GM18861 (cell line): ENCODE measurements at regions not wholly inside any gene's neighbourhood (a gene's known extent, or its start where the extent isn't known, plus 50 kb on each side); places are given as distances from the start of the nearest gene placed in this dataset.
"Not testable (repeated sequence)": the region's sequence is repeated elsewhere in the genome, so short reads cannot be mapped to it uniquely, and the experiment has no call there.

ENCODE experiments used
- ATAC-seq: cut with Tn5 transposase; IDR thresholded peaks from one replicate; pipeline ENCODE4 v1.9.1; 2021; ENCODE audit not compliant: unreplicated experiment

DNA sequence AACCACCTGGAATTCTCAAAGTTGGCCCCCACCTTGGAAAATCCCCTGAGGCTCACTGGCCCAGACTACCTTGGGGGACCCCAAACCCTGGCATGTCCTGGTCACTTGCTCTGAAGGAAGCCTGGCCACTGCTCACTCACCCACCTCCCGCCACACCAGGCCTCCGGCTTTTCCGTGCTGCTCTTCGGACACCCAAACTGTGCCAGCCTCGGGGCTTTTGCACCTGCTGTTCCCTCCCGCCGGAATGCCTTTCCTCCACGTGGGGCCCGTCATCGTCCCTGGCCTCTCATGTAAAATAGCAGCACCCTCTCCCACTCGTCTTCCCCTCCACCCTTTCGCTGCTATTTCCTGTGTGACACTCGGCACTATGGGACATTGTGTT lies 87.2 kb upstream of the NCOR2 start:
- ATAC-seq = no peak

DNA sequence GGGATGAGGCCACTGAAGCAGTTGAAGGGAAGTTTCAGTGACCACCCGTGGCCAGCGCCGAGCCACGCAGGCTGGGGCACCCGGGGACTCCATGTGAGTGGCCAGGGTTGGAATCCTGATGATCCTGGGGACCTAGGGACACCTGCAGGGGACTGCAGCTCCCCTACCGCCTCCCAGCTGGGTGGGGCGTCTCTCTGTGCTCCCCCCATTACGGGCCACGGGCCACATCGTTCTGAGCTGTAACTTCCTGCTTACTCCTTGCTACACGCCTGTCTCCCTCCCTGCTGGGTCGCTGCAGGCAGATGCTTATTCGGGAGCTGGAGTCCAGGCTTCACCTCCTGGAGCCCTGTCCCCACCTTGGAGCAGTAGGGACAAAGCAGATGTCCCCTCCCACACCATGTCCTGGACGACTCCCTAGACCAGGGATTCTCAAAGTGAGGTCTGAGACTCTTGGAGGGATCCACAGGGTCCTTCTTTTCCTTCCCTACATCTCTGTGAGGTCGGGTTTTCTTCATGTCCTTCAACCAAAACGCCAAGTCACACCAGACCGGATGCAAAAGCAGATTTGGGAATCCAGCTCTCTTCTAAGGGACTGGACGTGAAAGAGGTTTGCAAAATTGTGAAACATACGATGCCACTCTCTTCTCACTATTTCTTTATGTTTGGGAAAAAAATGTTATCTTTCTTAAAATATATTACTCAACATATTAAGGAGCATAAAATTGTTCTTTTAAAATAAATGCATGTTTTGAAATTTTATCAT lies 85.9 kb upstream of the NCOR2 start:
- ATAC-seq = no peak

DNA sequence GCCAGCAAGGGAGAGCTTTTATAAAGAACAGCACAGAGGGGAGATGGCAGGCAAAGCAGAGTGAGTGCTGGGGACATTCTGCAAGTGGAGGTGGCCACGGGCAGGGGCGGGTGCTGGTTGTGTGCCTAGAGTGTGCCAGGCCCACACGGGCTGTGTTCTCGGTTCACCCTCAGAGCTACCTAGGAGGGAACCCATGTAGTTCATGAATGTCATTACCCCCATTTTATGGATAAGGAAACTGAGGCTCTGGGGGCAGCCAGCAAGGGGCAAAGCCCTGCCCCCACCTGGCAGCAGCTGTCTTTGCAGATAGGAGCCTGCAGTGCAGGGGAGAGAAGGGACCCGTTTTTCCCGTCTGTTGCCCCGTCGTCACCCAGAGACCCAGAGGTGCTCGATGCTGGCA lies 85.2 kb upstream of the NCOR2 start:
- no peak for ATAC-seq

DNA sequence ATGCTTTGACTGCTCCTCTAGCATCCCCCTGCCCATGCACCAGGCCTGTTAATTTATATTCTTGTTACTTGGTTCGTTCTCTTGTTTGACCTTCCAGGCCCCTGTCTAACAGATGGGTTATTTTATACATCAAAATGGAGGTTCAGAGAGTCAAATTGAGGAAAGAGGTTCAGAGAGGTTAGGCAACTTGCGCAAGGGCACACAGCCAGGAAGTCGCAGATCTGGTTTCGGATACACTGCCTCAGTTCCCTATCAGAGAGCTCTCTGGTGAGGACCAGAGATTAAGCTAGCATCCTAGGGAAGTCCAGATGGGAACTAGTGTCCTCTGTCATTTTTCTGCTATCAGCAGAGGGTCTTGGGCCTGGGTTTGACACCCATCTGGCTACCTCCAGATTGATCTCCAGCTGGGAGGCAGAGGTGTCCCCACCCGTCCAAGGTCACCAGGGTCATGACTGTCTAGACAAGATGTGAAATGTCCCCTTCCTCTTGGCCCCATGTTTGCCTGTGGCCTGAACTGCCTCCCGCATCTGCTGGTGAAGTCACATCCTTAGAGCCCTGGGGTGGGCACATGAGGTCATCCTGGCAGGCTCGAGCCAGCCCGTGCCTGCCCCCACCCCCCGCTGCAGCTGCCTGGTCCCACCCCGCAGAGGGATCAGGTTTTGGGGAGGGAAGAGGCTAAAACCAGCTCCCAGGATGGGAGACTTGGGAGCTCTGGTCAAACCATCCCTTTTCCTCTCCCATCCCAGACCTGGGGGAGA lies 84.3 kb upstream of the NCOR2 start:
- no peak for ATAC-seq

DNA sequence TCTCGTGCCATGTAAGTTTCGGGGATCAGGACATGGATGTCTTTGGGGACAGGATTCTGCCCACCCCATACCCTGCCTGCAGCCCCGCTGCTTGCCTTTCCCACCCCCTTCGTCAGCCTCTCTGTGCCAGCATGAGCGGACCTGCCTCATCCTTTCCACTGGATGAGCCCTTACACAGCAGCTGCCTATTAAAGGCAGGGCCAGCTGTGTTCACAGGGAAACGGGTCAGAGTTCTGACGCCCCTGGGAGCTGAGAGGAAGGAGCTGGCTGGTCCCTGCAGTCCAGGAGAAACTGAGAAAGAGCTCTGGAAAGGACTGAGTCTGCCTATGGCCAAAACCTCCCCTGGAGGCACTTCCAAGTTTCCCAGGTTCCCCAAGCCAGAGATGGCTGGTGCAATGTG lies 83.5 kb upstream of the NCOR2 start:
- ATAC-seq = no peak

DNA sequence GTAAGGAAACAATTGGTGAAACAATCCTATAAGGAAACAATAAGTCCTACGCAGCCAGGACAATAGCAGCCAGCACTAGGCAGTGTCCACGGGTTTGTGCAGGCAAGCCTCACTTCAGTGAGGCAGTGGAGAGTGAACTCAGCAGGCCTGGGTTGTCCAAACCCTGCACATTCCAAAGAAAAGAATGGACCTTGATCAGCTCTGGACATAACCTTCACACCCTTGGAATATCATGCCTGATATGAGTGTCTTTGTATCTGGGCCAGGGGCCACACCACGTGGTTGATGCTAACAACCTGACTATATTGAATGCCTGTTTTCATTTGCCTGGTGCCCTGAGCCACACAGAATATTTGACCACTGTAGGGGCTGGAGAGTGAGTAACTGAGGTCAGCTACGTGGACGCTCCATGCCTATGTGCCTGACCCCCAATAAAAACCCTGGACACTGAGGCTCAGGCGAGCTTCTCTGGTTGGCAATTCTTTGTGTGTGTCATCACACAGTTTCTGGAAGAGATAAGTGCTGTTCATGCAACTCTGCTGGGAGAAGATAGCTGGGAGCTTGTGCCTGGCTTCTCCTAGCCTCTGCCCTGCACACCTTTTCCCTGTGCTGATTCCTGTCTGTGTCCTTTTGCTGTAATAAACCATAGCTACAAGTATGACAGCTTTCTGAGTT lies 81.4 kb upstream of the NCOR2 start:
- ATAC-seq = no peak

DNA sequence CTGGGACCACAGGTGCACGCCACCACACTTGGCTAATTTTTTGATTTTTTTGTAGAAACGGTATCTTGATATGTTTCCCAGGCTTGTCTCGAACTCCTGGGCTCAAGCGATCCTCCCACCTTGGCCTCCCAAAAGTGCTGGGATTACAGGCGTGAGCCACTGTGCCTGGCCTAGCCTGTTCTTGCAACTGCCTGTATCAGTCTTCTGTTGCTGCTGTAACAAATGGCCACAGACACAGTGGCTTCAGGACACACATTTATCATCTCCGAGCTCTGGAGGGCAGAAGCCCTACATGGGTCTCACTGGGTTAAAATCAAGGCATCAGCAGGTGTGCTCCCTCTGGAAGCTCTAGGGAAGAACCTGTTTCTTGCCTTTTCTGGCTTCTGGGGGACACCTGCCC lies 79.9 kb upstream of the NCOR2 start:
- ATAC-seq = no peak

DNA sequence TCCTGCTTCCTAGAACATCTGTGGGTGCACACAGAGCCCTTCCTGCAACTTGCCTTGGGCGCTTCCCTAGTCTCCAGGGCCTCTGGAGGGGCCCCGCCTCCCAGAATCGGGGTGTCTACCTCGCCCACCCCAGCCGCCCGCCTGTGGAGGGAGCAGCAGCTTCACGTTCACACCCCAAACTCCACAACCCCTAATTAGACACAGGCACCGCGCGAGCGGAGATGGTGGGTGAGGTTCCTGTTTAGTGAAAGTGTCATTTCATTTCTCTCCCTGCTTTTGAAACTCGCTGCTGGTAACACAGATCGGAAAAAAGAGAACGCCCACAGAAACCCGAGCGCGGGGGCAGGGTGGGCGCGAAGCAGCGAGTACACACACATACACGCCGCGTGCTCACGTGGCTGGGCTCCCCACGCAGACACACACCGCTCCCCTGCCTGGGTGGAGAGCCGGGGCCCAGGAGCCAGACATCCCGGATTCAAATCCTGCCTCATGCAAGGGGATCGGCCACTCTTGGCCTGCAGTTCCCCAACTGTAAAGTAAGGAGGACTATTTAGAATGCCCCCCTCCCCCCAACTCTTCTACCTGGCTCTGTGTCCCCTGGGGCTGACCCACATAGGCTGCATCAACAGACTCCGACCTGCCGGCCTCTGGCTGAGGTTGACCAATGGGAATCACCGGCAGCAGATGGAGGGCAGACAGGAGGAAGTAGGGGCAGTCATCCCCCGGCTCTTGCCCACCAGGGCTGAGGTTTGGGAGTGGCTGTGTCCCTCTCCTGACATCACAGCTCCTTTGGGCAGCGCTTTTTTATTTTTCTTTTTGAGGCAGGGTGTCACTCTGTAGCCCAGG lies 79.2 kb upstream of the NCOR2 start:
- ATAC-seq = no peak

DNA sequence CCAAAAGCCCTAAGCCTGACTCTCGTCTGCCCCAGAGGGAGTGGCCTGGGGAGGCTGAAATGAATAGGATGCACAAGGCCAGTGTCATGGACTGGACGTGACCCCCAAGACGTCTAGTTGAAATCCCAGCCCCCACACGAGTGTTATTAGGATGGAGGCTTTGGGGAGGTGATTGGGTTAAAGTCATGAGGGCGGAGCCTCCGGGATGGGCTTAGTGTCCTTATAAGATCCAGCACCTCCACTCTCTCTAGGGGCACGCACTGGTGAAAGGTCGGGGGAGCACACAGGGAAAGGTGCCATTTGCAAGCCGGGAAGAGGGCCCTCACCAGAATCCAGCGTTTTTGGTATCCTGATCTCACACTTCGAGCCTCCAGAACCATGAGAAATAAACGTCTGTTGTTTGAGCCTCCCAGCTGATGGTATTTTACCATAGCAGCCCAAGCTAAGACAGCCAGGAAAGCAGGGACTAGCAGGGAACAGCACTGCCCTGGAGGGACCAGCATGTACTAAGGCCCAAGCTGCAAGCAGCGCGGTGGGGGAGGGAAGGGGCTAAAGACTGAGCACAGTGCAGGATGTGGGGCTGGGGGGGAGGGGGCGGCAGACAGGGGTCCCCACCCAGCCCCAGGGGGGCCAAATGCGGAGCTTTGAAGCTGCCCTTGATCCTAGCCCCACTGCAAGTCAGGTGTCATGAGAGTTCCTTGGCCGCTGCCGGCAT lies 78.3 kb upstream of the NCOR2 start:
- ATAC-seq = no peak

DNA sequence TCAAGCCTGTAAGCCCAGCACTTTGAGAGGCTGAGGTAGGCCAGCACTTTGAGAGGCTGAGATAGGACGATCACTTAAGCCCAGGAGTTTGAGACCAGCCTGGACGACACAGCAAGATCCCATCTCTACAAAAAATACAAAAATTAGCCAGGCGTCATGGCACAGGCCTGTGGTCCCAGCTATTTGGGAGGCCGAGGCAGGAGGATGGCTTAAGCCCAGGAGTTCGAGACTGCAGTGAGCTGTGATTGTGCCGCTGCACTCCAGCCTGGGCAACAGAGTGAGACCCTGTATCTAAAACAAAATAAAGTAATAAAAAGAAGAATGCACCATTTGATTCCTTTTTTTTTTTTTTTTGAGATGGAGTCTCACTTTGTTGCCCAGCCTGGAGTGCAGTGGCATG lies 76.4 kb upstream of the NCOR2 start:
- ATAC-seq = not testable (repeated sequence)

DNA sequence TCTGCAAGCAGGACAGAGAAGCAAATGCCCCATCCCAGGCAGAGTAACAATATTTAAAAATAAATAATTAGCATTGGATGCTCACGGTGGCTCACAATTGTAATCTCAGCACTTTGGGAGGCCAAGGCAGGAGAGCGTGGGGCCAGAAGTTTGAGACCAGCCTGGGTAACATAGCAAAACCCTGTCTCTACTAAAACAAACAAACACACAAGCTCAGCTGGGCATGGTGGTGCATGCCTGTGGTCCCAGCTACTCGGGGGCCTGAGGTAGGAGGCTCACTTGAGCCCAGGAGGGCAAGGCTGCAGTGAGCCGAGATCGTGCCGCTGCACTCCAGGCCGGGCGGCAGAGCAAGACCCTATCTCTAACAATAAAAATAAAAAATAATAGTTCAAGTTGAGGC lies 74.7 kb upstream of the NCOR2 start:
- ATAC-seq = no peak

DNA sequence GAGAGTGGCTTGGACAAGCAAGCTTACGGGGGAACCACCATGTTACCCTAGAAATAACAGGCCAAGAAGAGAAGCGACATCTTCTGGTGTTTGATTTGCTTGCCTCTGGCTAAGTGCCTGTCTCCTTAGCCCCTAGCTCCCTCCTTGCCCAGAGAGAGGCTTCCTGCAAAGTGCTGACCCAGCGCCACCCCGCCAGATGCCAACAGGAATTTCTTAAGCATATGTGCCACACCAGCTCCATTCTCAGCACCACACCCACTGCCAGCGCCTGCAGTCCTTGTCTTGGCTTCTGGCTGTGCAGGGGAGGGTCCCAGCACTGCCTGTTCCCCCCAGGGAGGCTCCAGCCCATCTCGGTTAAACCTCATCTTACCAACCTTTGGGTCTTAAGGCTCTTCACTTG lies 74.2 kb upstream of the NCOR2 start:
- ATAC-seq = no peak

DNA sequence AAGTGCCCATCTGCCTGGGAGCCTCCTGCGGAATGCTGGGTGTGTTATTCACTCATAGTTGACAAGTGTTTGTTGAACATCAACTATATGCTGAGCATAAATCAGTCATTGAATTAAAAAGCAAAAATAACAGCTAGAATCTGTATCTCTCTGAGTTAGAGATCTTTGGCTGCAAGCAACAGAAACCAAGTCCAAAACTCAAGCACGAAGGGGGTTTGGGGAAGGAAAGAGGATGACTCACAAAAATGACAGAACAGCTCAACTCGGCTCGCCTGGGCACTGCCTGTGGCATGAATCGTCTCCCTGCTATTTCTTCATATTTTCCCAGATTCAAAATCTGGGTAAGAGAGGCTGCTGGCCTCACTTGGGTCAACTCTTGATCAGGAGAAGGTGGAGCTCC lies 72.6 kb upstream of the NCOR2 start:
- no peak for ATAC-seq

DNA sequence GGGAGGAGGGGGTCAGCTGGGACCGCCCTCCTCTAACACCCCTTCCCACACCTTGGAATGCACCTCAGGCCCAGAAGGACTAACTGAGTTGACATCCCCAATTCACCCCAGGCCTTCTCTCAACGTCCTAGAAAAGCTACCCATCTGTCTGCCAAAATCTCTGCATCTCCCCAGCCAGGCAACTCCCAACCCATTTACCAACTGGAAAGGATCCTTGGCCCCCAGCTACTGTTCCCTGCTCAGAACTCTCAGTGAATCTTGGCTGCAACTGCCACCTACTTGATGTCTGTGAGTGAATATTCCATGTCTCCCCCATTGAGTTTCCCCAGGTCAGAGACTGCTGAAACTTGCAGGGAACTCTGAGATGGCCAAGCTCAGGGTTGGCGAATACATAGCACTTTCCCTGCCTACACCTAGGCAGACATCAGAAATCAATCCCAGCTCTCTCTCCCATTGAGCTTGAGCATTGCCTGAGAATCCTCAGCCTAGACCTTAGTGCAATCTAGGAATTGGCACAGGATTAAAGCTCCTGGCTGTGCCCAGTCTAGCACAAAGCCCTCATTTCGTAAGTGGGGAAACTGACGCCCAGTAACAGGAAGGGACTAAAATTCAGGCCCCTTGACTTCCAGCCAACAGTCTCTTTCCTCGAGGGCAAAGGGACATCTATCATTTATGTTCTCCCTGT lies 71.9 kb upstream of the NCOR2 start:
- ATAC-seq = no peak

DNA sequence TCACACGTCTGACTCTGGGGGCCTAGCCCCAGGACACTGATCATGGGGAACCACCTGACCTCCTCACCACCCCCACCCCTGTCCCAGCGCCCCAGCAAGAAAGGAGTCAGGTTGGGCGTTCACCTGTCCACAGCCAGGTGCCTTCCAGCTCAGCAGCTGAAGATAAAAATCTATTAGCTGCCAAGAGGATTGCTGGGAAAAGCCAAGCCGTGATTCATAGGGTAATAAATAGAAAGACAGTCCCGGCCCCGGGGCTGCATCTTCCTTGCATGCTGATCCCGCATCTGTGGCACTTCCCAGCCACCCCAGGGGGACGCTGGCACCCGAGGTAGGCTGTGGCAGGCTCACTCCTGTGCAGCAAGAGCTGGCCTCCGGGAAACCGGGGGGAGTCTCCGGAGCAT lies 70.2 kb upstream of the NCOR2 start:
- ATAC-seq = no peak

DNA sequence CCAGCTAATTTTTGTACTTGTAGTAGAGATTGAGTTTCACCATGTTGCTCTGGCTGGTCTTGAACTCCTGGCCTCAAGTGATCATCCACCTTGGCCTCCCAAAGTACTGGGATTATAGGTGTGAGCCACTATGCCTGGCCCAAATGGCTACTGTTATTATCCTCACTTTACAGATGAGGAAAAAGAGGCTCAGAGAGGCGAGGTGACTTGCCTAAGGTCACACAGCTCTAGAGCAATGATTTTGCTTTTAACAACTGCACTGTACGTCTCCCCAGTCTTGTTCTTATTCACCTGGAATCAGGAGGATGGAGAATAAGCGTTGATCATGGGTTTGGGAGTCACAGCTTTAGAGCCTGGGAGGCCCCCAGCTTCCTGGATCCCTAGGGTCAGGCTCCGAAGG lies 69.8 kb upstream of the NCOR2 start:
- no peak for ATAC-seq

DNA sequence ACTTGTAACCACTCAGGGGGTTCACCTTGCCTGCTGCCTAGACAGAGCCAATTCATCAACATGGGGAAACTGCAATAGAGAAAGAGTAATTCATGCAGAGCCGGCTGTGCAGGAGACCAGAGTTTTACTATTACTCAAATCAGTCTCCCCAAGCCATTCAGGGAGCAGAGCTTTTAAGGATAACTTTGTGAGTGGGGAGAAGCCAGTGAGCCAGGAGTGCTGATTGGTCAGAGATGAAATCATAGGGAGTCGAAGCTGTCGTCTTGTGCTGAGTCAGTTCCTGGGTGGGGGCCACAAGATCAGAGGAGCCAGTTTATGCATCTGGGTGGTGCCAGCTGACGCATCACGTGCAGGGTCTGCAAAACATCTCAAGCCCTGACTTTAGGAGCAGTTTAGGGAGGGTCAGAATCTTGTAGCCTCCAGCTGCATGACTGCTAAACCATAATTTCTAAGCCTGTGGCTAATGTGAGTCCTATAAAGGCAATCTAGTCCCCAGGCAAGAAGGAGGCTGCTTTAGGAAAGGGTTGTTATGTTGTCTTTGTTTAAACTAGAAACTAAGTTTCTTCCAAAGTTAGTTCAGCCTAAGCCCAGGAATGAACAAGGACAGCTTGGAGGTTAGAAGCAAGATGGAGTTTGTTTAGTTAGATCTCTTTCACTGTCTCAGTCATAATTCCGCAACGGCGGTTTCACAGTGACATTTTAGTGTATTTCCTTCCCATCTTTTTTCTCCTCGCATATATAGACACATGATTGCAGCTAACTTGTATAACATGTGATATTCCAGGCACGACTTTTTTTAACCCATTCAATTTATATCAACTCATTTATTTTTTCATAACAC lies 68.9 kb upstream of the NCOR2 start:
- no peak for ATAC-seq

DNA sequence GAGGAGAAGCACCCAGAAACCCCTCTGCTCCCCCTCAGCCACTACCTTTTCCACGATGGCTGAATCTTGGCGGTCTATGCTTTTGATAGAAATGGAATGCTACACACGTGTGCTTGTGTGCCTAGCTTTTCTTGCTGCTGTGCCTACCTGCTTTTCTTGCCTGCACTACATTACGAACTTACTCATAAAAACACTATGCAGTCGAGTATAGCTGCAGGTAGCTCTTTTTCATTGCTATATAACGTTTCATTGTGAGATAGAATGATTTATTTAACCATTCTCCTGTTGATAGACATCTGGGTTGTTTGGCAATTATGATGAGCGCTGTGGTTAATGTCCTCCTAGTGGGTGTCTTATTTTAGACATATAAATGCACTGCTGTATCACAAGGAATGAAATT lies 67.9 kb upstream of the NCOR2 start:
- ATAC-seq = no peak
